Gastrocnemius medialis (tissue), 4 donors: ENCODE measurements at regions not wholly inside any gene's neighbourhood (a gene's known extent, or its start where the extent isn't known, plus 50 kb on each side); places are given as distances from the start of the nearest gene placed in this dataset.

ENCODE experiments used
- ATAC-seq, 2 donors: fragments of 150-250 bp; one replicate each; pipeline ENCODE4 v1.9.1; 2016
- DNase-seq, 2 donors: peaks; one replicate each; pipeline ENCODE4 v3.0.0-alpha.2; 2019
- H3K27ac ChIP-seq, 4 donors: fragments of 200-600 bp; sonication (generic); 1 replicate in 1 of 4; 2 replicates in 3 of 4; pipeline ENCODE4 v1.5.1; 2016 to 2018; ENCODE audit warnings: mild to moderate bottlenecking in 2 of 4, moderate library complexity in 1 of 4
- H3K27me3 ChIP-seq, 3 donors: fragments of 200-600 bp; sonication (generic) in 2 of 3; 1 replicate in 1 of 3; 2 replicates in 2 of 3; pipeline versions ENCODE4 v1.5.1 to v1.6.0; 2016 to 2019; ENCODE audit warnings: mild to moderate bottlenecking in 1 of 3, moderate library complexity in 1 of 3
- H3K36me3 ChIP-seq, 2 donors: fragments of 200-600 bp; sonication (generic) in 1 of 2; one replicate each; pipeline ENCODE4 v1.5.1; 2017 to 2018
- H3K4me1 ChIP-seq, 2 donors: fragments of 200-600 bp; sonication (generic) in 1 of 2; one replicate each; pipeline ENCODE4 v1.5.1; 2016 to 2017; ENCODE audit warnings: mild to moderate bottlenecking in 2 of 2
- H3K4me3 ChIP-seq, 4 donors: fragments of 200-600 bp; sonication (generic) in 3 of 4; 1 replicate in 1 of 4; 2 replicates in 3 of 4; pipeline ENCODE4 v1.5.1; 2016 to 2019; ENCODE audit warnings: mild to moderate bottlenecking in 2 of 4
- H3K9me3 ChIP-seq, 3 donors: fragments of 200-600 bp; sonication (generic) in 2 of 3; 1 replicate in 1 of 3; 2 replicates in 2 of 3; pipeline ENCODE4 v1.5.1; 2016 to 2019
- POLR2A ChIP-seq, 2 donors: fragments of 450-650 bp; IDR thresholded peaks; one replicate each; pipeline ENCODE4 v1.6.1; 2017; ENCODE audit warnings: antibody characterized with exemption in 2 of 2, mild to moderate bottlenecking in 2 of 2, moderate library complexity in 2 of 2
- in situ Hi-C, 4 donors: fragments of 200-750 bp; cut with MboI; loops; one replicate each; pipeline versions ENCODE4 v1.15.0 to v1.8.0; 2017; ENCODE audit warnings: low sequenced_read_pairs in 4 of 4
- intact Hi-C: fragments of 100-400 bp; cut with DNase I; formaldehyde crosslinking; loops from one replicate; pipeline ENCODE4 v1.15.1; 2023; ENCODE audit warnings: low total_unique reads
- TF ChIP-seq, protein P1 (sequence below), 5 experiments: fragments of 450-650 bp in 3 of 5; fragments of 200-600 bp in 2 of 5; sonication (generic) in 2 of 5; IDR thresholded peaks in 4 of 5; conservative IDR thresholded peaks in 1 of 5; 1 replicate in 4 of 5; 2 replicates in 1 of 5; pipeline ENCODE4 v1.5.1; 2016 to 2019; ENCODE audit warnings: antibody characterized with exemption in 5 of 5, mild to moderate bottlenecking in 3 of 5, moderate library complexity in 3 of 5

DNA sequence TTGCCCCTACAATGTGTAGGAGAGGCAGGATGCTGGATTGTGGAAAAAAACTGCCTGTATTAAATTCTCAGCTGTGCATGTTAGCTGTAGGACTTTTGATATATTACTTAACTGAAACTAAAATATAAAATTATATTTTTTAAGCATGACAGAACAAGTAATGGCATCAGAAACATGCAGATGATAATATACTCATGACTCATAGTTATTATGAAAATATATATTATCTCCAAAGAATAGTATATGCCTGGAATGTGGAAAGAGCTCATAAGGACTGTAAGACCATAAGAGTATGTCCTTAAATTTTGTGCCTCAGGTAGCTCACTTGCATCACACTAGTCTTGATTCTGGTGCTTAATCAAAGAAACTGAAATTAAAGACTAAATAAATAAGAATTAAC is 1100.6 kb downstream of the TECRL start:
- Histone ChIP-seq H3K4me1 (no peaks in the 10 kb centered on the region), H3K27ac (no peak overlapping the region), H3K36me3 (no peaks in the 10 kb centered on the region), H3K27me3 (no peaks in the 10 kb centered on the region), H3K9me3 (no peaks in the 10 kb centered on the region), H3K4me3 (no peak overlapping the region)
- ATAC-seq: no peak
- DNase-seq: no peak
- no peak for TF ChIP-seq POLR2A (IDR thresholded peaks at IDR 0.05)
- TF ChIP-seq, protein P1, sequence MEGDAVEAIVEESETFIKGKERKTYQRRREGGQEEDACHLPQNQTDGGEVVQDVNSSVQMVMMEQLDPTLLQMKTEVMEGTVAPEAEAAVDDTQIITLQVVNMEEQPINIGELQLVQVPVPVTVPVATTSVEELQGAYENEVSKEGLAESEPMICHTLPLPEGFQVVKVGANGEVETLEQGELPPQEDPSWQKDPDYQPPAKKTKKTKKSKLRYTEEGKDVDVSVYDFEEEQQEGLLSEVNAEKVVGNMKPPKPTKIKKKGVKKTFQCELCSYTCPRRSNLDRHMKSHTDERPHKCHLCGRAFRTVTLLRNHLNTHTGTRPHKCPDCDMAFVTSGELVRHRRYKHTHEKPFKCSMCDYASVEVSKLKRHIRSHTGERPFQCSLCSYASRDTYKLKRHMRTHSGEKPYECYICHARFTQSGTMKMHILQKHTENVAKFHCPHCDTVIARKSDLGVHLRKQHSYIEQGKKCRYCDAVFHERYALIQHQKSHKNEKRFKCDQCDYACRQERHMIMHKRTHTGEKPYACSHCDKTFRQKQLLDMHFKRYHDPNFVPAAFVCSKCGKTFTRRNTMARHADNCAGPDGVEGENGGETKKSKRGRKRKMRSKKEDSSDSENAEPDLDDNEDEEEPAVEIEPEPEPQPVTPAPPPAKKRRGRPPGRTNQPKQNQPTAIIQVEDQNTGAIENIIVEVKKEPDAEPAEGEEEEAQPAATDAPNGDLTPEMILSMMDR (IDR thresholded peaks at IDR 0.05 in 4 of 5, conservative IDR thresholded peaks at IDR 0.05 in 1 of 5): no peak
- in situ Hi-C loops: no loop called here
- intact Hi-C loops: no loop called here

GRCh38 chr4:63302792-63303191 is 1106.5 kb downstream of the TECRL start:
- in situ Hi-C loops (no loop called here), intact Hi-C loops (no loop called here)
- no peaks in the 10 kb centered on the region for H3K27me3 ChIP-seq
- no peaks in the 10 kb centered on the region for H3K36me3 ChIP-seq
- H3K4me1 ChIP-seq: no peaks in the 10 kb centered on the region
- no peak overlapping the region for H3K27ac ChIP-seq
- H3K9me3 ChIP-seq: no peaks in the 10 kb centered on the region
- TF ChIP-seq POLR2A (IDR thresholded peaks at IDR 0.05): no peak
- TF ChIP-seq, protein P1 (IDR thresholded peaks at IDR 0.05 in 4 of 5, conservative IDR thresholded peaks at IDR 0.05 in 1 of 5): no peak
- DNase-seq (no peak), ATAC-seq (no peak)
- H3K4me3 ChIP-seq: no peak overlapping the region

GRCh38 chr4:63302078-63302477 is 1107.2 kb downstream of the TECRL start:
- no peaks in the 10 kb centered on the region for H3K4me1 ChIP-seq
- in situ Hi-C loops (no loop called here), intact Hi-C loops (no loop called here)
- DNase-seq (no peak), ATAC-seq (no peak)
- no peak overlapping the region for H3K4me3 ChIP-seq
- no peaks in the 10 kb centered on the region for H3K36me3 ChIP-seq
- H3K9me3 ChIP-seq: no peaks in the 10 kb centered on the region
- TF ChIP-seq, protein P1 (IDR thresholded peaks at IDR 0.05 in 4 of 5, conservative IDR thresholded peaks at IDR 0.05 in 1 of 5): no peak
- TF ChIP-seq POLR2A (IDR thresholded peaks at IDR 0.05): no peak
- no peak overlapping the region for H3K27ac ChIP-seq
- H3K27me3 ChIP-seq: no peaks in the 10 kb centered on the region

GRCh38 chr4:63296773-63297172 is 1112.5 kb downstream of the TECRL start:
- no peaks in the 10 kb centered on the region for H3K36me3 ChIP-seq
- H3K4me1 ChIP-seq: no peaks in the 10 kb centered on the region
- ATAC-seq (no peak), DNase-seq (no peak)
- TF ChIP-seq POLR2A (IDR thresholded peaks at IDR 0.05): no peak
- TF ChIP-seq, protein P1 (IDR thresholded peaks at IDR 0.05 in 4 of 5, conservative IDR thresholded peaks at IDR 0.05 in 1 of 5): no peak
- intact Hi-C loops (no loop called here), in situ Hi-C loops (no loop called here)
- no peaks in the 10 kb centered on the region for H3K9me3 ChIP-seq
- H3K4me3 ChIP-seq: no peak overlapping the region
- H3K27me3 ChIP-seq: no peaks in the 10 kb centered on the region
- no peak overlapping the region for H3K27ac ChIP-seq

DNA sequence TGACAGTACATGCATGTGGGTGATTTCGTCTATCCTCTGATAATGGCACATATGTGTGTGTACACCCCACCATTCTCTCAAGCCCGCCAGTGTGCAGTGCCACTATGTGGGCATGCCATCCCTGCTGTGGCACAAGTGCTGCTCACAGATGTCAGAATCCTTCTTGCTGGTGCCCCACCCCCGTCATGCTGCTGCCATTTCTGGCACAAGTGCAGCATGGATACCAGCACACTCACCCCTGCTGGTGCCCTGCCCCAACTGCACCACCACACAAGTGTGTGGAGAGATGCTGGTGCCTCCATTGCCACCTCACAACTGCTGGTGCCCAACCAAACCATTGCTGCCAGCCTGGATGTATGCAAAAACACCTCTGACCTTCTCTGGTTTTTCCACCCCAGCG is 1133.8 kb downstream of the TECRL start:
- H3K9me3 ChIP-seq: no peaks in the 10 kb centered on the region

More for the DNA sequence above, 1133.8 kb downstream of the TECRL start:
- DNase-seq (no peak), ATAC-seq (no peak)
- Histone ChIP-seq H3K36me3 (no peaks in the 10 kb centered on the region), H3K27ac (no peak overlapping the region), H3K4me1 (no peaks in the 10 kb centered on the region), H3K27me3 (no peaks in the 10 kb centered on the region), H3K4me3 (no peak overlapping the region)
- intact Hi-C loops: no loop called here
- in situ Hi-C loops: no loop called here
- no peak for TF ChIP-seq POLR2A (IDR thresholded peaks at IDR 0.05)
- TF ChIP-seq, protein P1 (IDR thresholded peaks at IDR 0.05 in 4 of 5, conservative IDR thresholded peaks at IDR 0.05 in 1 of 5): no peak
